GM12874 (cell line): ENCODE measurements at regions not wholly inside any gene's neighbourhood (a gene's known extent, or its start where the extent isn't known, plus 50 kb on each side); places are given as distances from the start of the nearest gene placed in this dataset.

ENCODE experiments used
- TF ChIP-seq, protein P1 (sequence below): IDR thresholded peaks from 2 replicates; pipeline ENCODE4 v1.5.1; 2011; ENCODE audit warnings: low read depth, mild to moderate bottlenecking, control low read depth, low read length, moderate library complexity; ENCODE audit not compliant: insufficient read depth

DNA sequence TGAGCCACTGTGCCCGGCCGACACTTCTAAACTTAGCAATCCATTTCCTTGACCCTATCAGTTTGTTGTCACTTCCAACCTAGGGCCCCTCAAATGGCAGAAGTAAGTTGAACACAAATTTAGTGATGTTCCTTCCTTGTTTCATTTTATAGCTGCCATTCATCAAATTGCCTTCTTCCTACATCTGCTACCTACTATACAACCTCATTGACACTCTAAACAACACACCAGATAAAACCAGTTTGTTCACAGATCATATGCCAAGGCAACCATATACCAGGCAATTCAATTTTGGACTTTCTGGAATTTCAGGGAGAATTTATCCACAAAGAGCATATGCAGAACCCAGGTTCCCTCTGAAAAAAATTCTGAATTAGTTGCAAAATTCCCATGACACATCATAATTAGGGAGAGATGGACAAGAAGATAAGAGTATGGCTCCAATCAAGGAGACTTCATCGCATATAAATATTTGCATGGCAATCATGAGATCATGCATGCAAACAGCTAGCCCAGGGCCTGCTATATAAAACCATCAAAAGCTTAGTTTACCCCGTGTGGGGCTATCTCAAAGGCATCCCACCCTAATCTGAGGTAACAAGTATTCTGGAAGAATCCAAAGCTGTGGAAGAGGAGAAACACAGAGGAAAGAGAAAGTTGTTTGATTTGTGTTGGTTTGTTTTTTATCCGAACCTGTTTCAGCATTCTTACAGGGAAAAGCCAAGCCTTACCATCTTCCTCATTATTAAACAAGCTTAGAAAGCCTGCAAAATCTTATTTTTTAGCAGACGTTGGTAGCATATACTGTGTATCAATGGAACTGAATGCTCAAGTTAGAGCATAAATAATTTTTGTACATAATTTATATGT is 132.8 kb upstream of the TNFAIP3 start:
- TF ChIP-seq, protein P1, sequence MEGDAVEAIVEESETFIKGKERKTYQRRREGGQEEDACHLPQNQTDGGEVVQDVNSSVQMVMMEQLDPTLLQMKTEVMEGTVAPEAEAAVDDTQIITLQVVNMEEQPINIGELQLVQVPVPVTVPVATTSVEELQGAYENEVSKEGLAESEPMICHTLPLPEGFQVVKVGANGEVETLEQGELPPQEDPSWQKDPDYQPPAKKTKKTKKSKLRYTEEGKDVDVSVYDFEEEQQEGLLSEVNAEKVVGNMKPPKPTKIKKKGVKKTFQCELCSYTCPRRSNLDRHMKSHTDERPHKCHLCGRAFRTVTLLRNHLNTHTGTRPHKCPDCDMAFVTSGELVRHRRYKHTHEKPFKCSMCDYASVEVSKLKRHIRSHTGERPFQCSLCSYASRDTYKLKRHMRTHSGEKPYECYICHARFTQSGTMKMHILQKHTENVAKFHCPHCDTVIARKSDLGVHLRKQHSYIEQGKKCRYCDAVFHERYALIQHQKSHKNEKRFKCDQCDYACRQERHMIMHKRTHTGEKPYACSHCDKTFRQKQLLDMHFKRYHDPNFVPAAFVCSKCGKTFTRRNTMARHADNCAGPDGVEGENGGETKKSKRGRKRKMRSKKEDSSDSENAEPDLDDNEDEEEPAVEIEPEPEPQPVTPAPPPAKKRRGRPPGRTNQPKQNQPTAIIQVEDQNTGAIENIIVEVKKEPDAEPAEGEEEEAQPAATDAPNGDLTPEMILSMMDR, result no peak

DNA sequence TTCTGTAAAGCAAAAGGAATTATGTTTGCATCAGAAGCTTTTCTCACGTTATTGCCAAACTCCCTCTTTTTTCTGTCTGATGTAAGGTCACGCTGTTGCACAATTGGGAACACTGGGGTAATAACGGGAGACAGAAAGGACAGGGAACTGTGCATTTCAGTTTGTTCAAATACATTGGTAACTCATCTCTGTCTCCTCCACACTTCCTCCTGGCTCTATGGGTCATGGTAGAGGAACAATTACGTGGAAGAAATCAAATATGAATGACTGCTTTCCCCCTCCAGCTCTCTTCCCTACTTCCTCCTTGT is 132.2 kb upstream of the TNFAIP3 start:
- TF ChIP-seq, protein P1, result no peak

DNA sequence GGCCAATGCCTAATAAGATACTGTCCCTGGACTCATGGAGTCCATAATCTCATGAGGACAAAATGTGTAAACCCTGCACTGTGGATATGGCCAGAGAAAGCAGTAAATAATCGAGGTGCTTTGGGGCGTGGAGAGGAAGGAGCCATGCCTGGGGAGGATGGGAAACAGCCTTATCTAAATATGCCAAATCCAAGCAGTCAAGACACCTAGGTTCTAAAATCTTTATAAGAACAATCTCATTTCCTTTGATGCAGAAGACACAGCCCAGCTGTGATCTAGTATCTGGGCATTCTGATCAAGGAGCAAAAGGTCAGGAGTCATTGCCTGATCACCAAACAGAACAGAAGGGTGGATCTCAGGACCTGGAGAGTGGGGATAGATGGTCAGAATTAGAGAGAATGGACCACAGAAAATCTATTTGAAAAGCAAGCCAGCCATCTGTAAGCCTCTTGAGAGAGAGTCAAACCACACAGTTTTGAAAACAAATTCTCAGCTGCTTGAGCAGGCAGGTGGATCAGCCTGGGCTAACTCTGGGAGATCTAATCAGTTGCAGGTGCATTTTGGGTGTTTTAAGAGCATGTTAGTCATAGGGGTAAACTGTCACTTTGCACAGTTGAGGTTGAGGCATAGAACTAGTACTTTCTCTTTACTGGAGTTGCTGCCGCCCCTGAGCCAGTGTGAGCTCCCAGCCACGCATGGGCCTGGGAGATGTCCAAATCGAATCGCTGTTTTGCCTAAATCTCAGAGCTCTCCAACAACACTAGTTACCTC is 130.8 kb upstream of the TNFAIP3 start:
- TF ChIP-seq, protein P1, result no peak

DNA sequence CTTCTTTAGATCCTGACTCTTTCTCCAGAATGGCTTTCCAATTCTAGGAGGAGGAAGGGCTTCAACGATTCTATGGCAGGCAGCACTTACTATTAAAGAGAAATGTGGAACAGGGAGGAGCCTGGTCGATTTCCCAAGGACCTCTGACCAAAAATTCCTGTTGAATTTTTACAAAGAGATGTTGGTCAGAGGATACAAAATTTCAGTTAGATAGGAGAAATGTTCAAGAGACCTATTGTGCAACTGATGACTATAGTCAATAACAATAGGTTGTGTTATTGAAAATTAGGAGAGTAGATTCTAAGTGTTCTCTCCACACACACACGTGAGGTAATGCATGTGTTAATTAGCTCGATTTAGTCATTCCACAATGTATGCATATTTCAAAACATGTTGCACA is 130.1 kb upstream of the TNFAIP3 start:
- TF ChIP-seq, protein P1, result no peak

DNA sequence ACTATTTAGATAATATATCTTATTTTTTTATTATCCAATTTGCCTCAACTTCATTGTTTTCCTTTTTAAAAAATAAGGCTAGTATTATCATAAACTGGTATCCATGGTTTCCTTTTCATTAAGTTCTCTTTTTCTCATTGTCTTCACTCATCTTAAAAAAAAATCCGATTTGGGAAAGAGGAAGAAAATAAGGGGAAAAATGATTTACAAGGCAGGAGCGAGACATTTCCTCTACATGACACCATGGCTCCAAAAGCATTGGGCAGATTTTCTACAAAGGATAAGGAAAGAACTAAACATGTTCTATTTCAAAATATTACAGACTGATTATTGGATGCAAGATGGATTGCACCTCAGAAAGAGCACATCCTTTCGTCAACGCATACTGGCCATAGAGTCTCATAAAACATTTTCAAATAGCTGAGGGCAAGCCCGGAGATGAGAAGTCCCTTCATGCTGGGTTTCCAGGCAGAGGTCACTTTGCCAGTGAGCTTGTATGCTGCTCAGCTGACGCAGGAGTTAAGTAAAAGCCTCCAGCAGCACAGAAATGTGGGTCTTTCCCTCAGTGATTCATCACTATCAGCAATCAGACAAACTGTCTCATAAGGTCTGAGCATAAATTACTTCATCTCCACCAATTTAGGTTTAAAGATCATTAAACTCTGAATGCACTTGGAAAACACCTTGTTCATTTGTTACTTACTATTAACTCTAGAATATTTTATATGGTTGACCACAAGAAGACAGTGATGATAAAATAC is 129.0 kb upstream of the TNFAIP3 start:
- TF ChIP-seq, protein P1, result no peak

DNA sequence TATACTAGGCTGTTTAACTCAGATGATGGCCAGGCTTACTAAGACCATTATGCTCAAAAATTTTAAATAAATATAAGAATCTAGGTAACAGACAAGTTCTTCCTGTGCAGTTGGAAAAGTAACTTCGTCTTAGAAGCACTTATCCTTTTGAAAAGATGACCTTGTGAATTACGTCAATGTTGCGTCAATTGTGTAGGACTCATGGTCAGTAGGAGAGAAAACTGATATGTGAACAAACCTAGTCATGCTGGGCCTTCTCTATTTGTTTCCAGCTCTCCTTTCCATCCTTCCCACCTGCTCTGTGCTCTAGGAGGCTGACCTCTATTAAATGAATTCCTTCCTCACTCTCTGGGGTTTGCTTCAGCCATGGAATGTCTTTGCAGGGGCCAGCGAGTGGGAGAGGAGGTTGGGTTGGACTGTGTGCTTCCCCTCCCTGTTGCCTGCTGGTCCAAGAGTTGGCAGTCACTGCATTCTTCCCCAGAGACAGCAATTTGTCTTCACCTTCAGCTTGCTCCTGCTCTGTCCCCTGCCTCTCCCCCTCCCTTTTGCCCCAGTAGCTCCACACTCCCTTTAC is 128.0 kb upstream of the TNFAIP3 start:
- TF ChIP-seq, protein P1, result no peak

DNA sequence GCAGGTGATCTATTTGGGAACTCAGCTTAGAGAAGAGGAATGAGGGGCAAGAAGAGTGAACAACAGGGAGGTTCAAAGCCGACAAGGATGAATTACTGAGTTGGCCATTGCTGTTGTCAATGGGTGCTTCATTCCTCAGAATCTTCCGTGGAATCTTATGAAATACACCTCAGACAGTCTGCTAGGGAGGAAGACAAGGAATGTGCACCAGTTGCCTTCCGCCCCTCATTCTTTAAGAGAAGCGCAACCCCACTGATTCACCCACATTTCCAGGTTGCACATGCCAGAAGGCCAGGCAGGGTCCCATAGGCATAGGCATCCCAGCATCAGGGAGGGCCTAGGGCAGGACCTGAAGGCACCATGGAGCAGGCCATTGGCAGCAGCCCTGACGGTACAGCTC is 127.5 kb upstream of the TNFAIP3 start:
- TF ChIP-seq, protein P1, result no peak
